Endothelial cell of umbilical vein (primary cell): ENCODE measurements at regions not wholly inside any gene's neighbourhood (a gene's known extent, or its start where the extent isn't known, plus 50 kb on each side); places are given as distances from the start of the nearest gene placed in this dataset.

Source experiments
- EZH2 ChIP-seq: IDR thresholded peaks from 2 replicates; pipeline ENCODE4 v1.6.1; 2012; ENCODE audit warnings: borderline replicate concordance, low read depth, mild to moderate bottlenecking, moderate library complexity, low read length, inconsistent platforms; ENCODE audit not compliant: severe bottlenecking
- FOS ChIP-seq: IDR thresholded peaks from 2 replicates; pipeline ENCODE4 v1.6.1; 2011; ENCODE audit warnings: mild to moderate bottlenecking, low read length, moderate library complexity, borderline replicate concordance; ENCODE audit not compliant: insufficient read depth
- JUN ChIP-seq: IDR thresholded peaks from 2 replicates; pipeline ENCODE4 v1.6.1; 2011; ENCODE audit warnings: borderline replicate concordance, low read depth; ENCODE audit not compliant: insufficient read length, insufficient read depth
- MYC ChIP-seq: IDR thresholded peaks from one replicate; pipeline ENCODE4 v1.6.1; 2011; ENCODE audit warnings: mild to moderate bottlenecking, low read depth, low read length
- POLR2A ChIP-seq: IDR thresholded peaks from 2 replicates; pipeline ENCODE4 v1.6.1; 2012; ENCODE audit warnings: low read depth, mild to moderate bottlenecking, control low read depth, low read length
- POLR2AphosphoS5 ChIP-seq: IDR thresholded peaks from 2 replicates; pipeline ENCODE4 v1.6.1; 2012; ENCODE audit warnings: low read depth, mild to moderate bottlenecking, control low read depth, low read length, moderate library complexity; ENCODE audit not compliant: insufficient read depth
- TF ChIP-seq, protein P1 (sequence below), 2 donors: IDR thresholded peaks; 1 replicate in 1 of 2; 2 replicates in 1 of 2; pipeline ENCODE4 v1.5.1; 2011; ENCODE audit warnings: low read length in 2 of 2, mild to moderate bottlenecking in 2 of 2, moderate library complexity in 2 of 2, control low read depth in 1 of 2, inconsistent platforms in 1 of 2, low read depth in 1 of 2; ENCODE audit not compliant: insufficient read depth in 1 of 2; ENCODE audit errors: extremely low read depth in 1 of 2
- TF ChIP-seq, protein P2 (sequence below): IDR thresholded peaks from 2 replicates; pipeline ENCODE4 v1.6.1; 2011; ENCODE audit not compliant: insufficient read depth, insufficient read length

DNA sequence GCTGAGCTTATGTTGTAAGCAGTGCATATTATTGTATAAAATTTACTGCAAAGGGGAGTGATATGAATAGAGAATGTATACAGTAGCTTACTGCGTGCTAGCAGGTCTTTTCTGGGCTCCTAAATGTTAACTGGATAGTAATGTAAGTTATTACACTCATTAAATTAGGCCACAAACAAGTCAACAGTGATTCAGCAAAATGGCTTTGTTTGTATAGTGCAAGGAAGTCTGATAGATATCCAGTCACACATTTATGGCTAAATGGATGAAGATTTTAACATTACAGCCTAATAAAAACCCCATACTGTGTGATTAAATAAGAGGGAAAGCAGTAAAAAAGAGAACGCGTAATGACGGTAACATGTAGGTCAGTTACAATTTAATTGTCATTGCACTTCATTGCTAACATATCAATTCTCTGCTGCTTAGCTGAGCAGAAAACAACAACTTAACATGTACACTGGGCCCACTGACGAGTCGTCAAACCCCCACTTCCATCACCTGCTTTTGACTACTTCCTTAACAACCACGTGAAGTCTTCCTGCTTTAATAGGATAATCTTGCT lies 665.0 kb upstream of the FANCL start:
- TF ChIP-seq, protein P1, sequence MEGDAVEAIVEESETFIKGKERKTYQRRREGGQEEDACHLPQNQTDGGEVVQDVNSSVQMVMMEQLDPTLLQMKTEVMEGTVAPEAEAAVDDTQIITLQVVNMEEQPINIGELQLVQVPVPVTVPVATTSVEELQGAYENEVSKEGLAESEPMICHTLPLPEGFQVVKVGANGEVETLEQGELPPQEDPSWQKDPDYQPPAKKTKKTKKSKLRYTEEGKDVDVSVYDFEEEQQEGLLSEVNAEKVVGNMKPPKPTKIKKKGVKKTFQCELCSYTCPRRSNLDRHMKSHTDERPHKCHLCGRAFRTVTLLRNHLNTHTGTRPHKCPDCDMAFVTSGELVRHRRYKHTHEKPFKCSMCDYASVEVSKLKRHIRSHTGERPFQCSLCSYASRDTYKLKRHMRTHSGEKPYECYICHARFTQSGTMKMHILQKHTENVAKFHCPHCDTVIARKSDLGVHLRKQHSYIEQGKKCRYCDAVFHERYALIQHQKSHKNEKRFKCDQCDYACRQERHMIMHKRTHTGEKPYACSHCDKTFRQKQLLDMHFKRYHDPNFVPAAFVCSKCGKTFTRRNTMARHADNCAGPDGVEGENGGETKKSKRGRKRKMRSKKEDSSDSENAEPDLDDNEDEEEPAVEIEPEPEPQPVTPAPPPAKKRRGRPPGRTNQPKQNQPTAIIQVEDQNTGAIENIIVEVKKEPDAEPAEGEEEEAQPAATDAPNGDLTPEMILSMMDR (IDR thresholded peaks at IDR 0.05; ENCODE audit: extremely low read depth in 1 of 2, insufficient read depth in 1 of 2, low read depth in 1 of 2, low read length in 2 of 2) = no peak
- no peak for TF ChIP-seq POLR2AphosphoS5
- TF ChIP-seq EZH2 = no peak
- no peak for TF ChIP-seq POLR2A
- TF ChIP-seq, protein P2, sequence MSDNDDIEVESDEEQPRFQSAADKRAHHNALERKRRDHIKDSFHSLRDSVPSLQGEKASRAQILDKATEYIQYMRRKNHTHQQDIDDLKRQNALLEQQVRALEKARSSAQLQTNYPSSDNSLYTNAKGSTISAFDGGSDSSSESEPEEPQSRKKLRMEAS = no peak
- no peak for TF ChIP-seq JUN
- no peak for TF ChIP-seq FOS
- no peak for TF ChIP-seq MYC
